Right lobe of liver (tissue), 6 donors: ENCODE measurements at regions not wholly inside any gene's neighbourhood (a gene's known extent, or its start where the extent isn't known, plus 50 kb on each side); places are given as distances from the start of the nearest gene placed in this dataset.

Experiments used
- ATAC-seq, 4 donors: fragments of 200-7000 bp; cut with Tn5 transposase; one replicate each; pipeline ENCODE4 v1.9.1; 2020; ENCODE audit warnings: mild to moderate bottlenecking in 4 of 4, moderate library complexity in 4 of 4
- DNase-seq, 3 donors: peaks; one replicate each; pipeline ENCODE4 v3.0.0-alpha.2; 2020
- H3K27ac ChIP-seq, 3 donors: fragments of 200-600 bp; one replicate each; pipeline ENCODE4 v1.8.0; 2022
- H3K27me3 ChIP-seq, 2 donors: fragments of 200-600 bp; one replicate each; pipeline ENCODE4 v1.8.0; 2022
- H3K36me3 ChIP-seq, 4 donors: fragments of 200-600 bp; sonication (generic) in 1 of 4; one replicate each; pipeline versions ENCODE4 v1.5.1 to v1.8.0; 2017 to 2022; ENCODE audit warnings: control low read depth in 1 of 4
- H3K4me1 ChIP-seq, 4 donors: fragments of 200-600 bp; sonication (generic) in 1 of 4; one replicate each; pipeline versions ENCODE4 v1.5.1 to v1.8.0; 2017 to 2022; ENCODE audit warnings: control low read depth in 1 of 4
- H3K4me3 ChIP-seq, 3 donors: fragments of 200-600 bp; one replicate each; pipeline ENCODE4 v1.8.0; 2022
- H3K9me3 ChIP-seq, 4 donors: fragments of 200-600 bp; sonication (generic) in 1 of 4; one replicate each; pipeline versions ENCODE4 v1.5.1 to v1.8.0; 2017 to 2022; ENCODE audit warnings: control low read depth in 1 of 4
- CTCF ChIP-seq, 4 donors: fragments of 200-600 bp in 3 of 4; fragments of 450-650 bp in 1 of 4; IDR thresholded peaks; one replicate each; pipeline versions ENCODE4 v1.5.1 to v1.8.0; 2016 to 2022; ENCODE audit warnings: antibody characterized with exemption in 4 of 4, mild to moderate bottlenecking in 2 of 4
- POLR2A ChIP-seq: fragments of 450-650 bp; IDR thresholded peaks from one replicate; pipeline ENCODE4 v1.6.1; 2017; ENCODE audit warnings: antibody characterized with exemption, mild to moderate bottlenecking
- WGBS: methylation state at CpG from one replicate; pipeline ENCODE4 v1.1.6; 2018; ENCODE audit warnings: low coverage, low lambda C conversion rate; ENCODE audit not compliant: insufficient coverage; ENCODE audit errors: missing lambda C conversion rate; 5-methylcytosine and 5-hydroxymethylcytosine counted together
- intact Hi-C, 2 donors: fragments of 100-400 bp; cut with DNase I; formaldehyde crosslinking; loops; one replicate each; pipeline versions ENCODE4 v1.11.2 to v1.14.1; 2022
- donor health status: DM: no; HTN: yes; CAD: no.
- donor health status: DM: no; HTN: no; CAD: no.
- donor health status: DM: no; HTN: no; CAD: no.
- donor health status: DM: no; HTN: yes; CAD: no.
- donor health status: DM: no; HTN: yes; CAD: no.

DNA sequence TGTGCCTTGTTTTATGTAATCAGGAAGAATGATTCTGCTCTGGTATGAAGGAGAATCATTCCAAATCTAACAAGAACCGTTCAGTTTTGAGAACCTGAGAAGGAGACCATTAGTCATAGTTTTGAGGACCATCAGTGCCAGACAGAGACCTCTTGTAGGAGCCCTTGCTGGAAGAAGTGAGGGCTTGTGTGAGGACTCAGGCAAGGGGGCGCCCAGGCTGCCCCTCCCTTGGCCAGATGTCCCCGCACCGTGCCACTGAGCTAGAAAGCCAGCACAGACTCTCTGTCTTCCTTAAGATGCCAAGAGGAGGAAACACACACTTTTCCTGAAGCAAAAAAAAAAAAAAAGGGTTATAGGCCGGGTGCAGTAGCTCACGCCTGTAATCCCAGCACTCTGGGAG is 55.7 kb upstream of the SLC39A10 start:
- TF ChIP-seq CTCF (IDR thresholded peaks at IDR 0.05) (no peak), POLR2A (no peak)
- intact Hi-C loops, result no loop called here
- Histone ChIP-seq H3K36me3 (no peaks in the 10 kb centered on the region), H3K4me1 (no peaks in the 10 kb centered on the region), H3K27ac (no peak overlapping the region), H3K4me3 (no peak overlapping the region), H3K9me3 (no peaks in the 10 kb centered on the region), H3K27me3 (no peaks in the 10 kb centered on the region)
- ATAC-seq, result no peak
- 67% methylated on average over 6 of the region's 6 CpGs for WGBS
- DNase-seq, result no peak

- H3K36me3 ChIP-seq, result no peaks in the 10 kb centered on the region
- TF ChIP-seq POLR2A, result no peak
- no peak for TF ChIP-seq CTCF (IDR thresholded peaks at IDR 0.05)
- intact Hi-C loops, result no loop called here
- H3K27me3 ChIP-seq, result no peaks in the 10 kb centered on the region
- H3K4me3 ChIP-seq, result no peak overlapping the region
- peaks cover 0 to under 1% (median 0%) of the 10 kb centered on the region in 4 donors for H3K4me1 ChIP-seq
- no peak overlapping the region for H3K27ac ChIP-seq
- no peaks in the 10 kb centered on the region for H3K9me3 ChIP-seq
- DNase-seq, result no peak
- ATAC-seq, result no peak
Measured at GRCh38 chr2:195600778-195601177, 56.2 kb upstream of the SLC39A10 start.

DNA sequence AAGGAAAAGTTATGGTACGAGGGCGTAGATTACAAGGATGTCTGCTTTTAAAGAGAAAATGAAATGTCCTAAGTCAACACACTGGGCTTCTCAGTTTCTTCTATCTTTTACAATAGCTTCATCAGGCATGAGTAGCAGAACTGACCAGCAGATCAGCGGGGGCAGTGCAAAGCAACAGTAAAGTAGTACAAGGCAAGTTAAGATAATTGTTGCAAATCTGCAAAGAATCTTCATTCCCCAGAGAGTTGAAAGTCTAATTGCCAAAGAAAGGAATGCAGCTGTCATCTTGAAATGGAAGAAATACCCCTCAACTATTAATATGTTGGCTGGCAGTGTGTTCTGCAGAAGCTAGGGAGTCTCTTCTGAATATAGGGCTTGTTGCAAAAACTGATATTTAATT is 60.2 kb upstream of the SLC39A10 start:
- ATAC-seq (no peak), DNase-seq (no peak)
- Histone ChIP-seq H3K27ac (no peak overlapping the region), H3K27me3 (no peaks in the 10 kb centered on the region), H3K4me1 (peaks cover 0 to 17% (median 0%) of the 10 kb centered on the region in 4 donors), H3K36me3 (no peaks in the 10 kb centered on the region), H3K9me3 (no peaks in the 10 kb centered on the region), H3K4me3 (no peak overlapping the region)
- 92% methylated on average over 3 of the region's 3 CpGs for WGBS
- TF ChIP-seq POLR2A, result no peak
- TF ChIP-seq CTCF (IDR thresholded peaks at IDR 0.05), result no peak
- intact Hi-C loops, result no loop called here

DNA sequence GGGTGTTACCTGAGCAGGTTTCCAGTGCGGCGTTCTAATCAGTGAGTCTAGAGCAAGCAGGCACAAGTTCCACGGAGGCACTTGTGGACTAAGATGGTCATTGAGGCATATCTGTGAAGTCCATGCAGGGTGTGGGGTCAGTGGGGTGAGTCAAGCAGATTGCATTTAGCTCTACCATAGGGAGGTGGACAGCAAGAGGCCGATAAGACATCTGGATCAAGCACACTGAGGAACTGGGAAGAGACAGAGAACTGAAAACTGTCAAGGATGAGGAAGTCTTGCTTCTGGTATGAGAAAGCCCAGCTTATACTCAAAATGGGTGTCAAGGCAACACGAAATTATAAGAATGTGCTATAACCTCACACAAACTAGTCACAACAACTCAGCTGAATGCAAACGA is 61.2 kb upstream of the SLC39A10 start:
- 69% methylated on average over 6 of the region's 6 CpGs for WGBS
- no peak overlapping the region for H3K27ac ChIP-seq
- intact Hi-C loops, result no loop called here
- TF ChIP-seq POLR2A, result no peak
- no peak for TF ChIP-seq CTCF (IDR thresholded peaks at IDR 0.05)
- peaks cover 0 to 22% (median 0%) of the 10 kb centered on the region in 4 donors for H3K4me1 ChIP-seq
- ATAC-seq (peak in 3 of 4 donors; percentile 25 to 40 (median 31)), DNase-seq (no peak)
- H3K4me3 ChIP-seq, result no peak overlapping the region
- no peaks in the 10 kb centered on the region for H3K9me3 ChIP-seq
- H3K36me3 ChIP-seq, result no peaks in the 10 kb centered on the region
- H3K27me3 ChIP-seq, result no peaks in the 10 kb centered on the region
